Breast epithelium (tissue), 4 donors: ENCODE measurements at regions not wholly inside any gene's neighbourhood (a gene's known extent, or its start where the extent isn't known, plus 50 kb on each side); places are given as distances from the start of the nearest gene placed in this dataset.

Experiments
- DNase-seq, 2 donors: peaks; one replicate each; pipeline ENCODE4 v3.0.0-alpha.2; 2019; ENCODE audit warnings: low spot score in 2 of 2
- H3K27ac ChIP-seq, 2 donors: fragments of 200-600 bp; sonication (generic) in 1 of 2; one replicate each; pipeline ENCODE4 v1.5.1; 2016 to 2019; ENCODE audit warnings: mild to moderate bottlenecking in 1 of 2
- H3K27me3 ChIP-seq, 2 donors: fragments of 200-600 bp; sonication (generic) in 1 of 2; one replicate each; pipeline versions ENCODE4 v1.5.1 to v1.6.0; 2017 to 2019; ENCODE audit warnings: control low read depth in 1 of 2, mild to moderate bottlenecking in 1 of 2
- H3K36me3 ChIP-seq: fragments of 200-600 bp; one replicate; pipeline ENCODE4 v1.5.1; 2019
- H3K4me1 ChIP-seq, 2 donors: fragments of 200-600 bp; sonication (generic); one replicate each; pipeline ENCODE4 v1.5.1; 2016 to 2019; ENCODE audit warnings: control low read depth in 1 of 2
- H3K4me3 ChIP-seq, 3 donors: fragments of 200-600 bp; sonication (generic); 1 replicate in 2 of 3; 2 replicates in 1 of 3; pipeline ENCODE4 v1.5.1; 2016 to 2019; ENCODE audit warnings: mild to moderate bottlenecking in 3 of 3, moderate library complexity in 2 of 3
- H3K9me3 ChIP-seq, 2 donors: fragments of 200-600 bp; sonication (generic) in 1 of 2; one replicate each; pipeline ENCODE4 v1.5.1; 2016 to 2019; ENCODE audit warnings: control low read depth in 1 of 2
- CTCF ChIP-seq, 3 donors: fragments of 450-650 bp; IDR thresholded peaks; one replicate each; pipeline ENCODE4 v1.5.1; 2016 to 2017; ENCODE audit warnings: antibody characterized with exemption in 3 of 3, mild to moderate bottlenecking in 3 of 3, moderate library complexity in 3 of 3
- POLR2A ChIP-seq: fragments of 450-650 bp; IDR thresholded peaks from one replicate; pipeline ENCODE4 v1.6.1; 2016; ENCODE audit warnings: antibody characterized with exemption, mild to moderate bottlenecking, moderate library complexity
- POLR2AphosphoS5 ChIP-seq, 3 donors: sonication (generic); formaldehyde crosslinking; IDR thresholded peaks; one replicate each; pipeline ENCODE4 v1.6.1; 2017; ENCODE audit warnings: antibody characterized with exemption in 3 of 3
- intact Hi-C: fragments of 100-400 bp; cut with DNase I; formaldehyde crosslinking; loops from one replicate; pipeline ENCODE4 v1.15.1; 2023; ENCODE audit warnings: low total_unique reads

GRCh38 chr22:49268924-49269323 lies 558.7 kb downstream of the BRD1 start:
- DNase-seq: no peak
- intact Hi-C loops: no loop called here
- no peak overlapping the region for H3K4me3 ChIP-seq
- H3K4me1 ChIP-seq: no peaks in the 10 kb centered on the region
- no peaks in the 10 kb centered on the region for H3K9me3 ChIP-seq
- no peak overlapping the region for H3K27ac ChIP-seq
- TF ChIP-seq CTCF (IDR thresholded peaks at IDR 0.05) (no peak), POLR2A (no peak), POLR2AphosphoS5 (IDR thresholded peaks at IDR 0.05) (no peak)
- H3K27me3 ChIP-seq: peaks cover 0 to 62% of the 10 kb centered on the region in 2 donors
- H3K36me3 ChIP-seq: no peaks in the 10 kb centered on the region

DNA sequence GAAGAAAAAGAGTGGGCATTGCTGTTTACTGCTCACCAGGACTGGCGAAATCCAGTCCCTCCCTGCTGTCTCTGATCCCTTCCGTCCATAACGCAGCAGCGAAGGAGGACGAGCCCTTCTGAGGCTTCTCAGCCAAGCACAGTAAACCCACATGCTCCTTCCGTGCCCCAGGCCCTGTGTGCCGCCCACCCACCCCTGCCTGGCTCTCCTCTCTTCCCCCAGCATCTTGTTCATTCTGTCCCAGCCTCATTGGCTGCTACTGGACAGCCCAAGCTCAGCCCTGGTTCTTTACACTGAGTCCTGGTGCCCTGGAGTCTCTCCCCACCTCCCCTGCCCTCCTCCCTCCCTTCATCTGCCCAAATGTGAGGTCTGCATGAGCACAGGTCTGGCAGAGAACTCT lies 559.7 kb downstream of the BRD1 start:
- peaks cover 0 to 62% of the 10 kb centered on the region in 2 donors for H3K27me3 ChIP-seq
- intact Hi-C loops: no loop called here

DNA sequence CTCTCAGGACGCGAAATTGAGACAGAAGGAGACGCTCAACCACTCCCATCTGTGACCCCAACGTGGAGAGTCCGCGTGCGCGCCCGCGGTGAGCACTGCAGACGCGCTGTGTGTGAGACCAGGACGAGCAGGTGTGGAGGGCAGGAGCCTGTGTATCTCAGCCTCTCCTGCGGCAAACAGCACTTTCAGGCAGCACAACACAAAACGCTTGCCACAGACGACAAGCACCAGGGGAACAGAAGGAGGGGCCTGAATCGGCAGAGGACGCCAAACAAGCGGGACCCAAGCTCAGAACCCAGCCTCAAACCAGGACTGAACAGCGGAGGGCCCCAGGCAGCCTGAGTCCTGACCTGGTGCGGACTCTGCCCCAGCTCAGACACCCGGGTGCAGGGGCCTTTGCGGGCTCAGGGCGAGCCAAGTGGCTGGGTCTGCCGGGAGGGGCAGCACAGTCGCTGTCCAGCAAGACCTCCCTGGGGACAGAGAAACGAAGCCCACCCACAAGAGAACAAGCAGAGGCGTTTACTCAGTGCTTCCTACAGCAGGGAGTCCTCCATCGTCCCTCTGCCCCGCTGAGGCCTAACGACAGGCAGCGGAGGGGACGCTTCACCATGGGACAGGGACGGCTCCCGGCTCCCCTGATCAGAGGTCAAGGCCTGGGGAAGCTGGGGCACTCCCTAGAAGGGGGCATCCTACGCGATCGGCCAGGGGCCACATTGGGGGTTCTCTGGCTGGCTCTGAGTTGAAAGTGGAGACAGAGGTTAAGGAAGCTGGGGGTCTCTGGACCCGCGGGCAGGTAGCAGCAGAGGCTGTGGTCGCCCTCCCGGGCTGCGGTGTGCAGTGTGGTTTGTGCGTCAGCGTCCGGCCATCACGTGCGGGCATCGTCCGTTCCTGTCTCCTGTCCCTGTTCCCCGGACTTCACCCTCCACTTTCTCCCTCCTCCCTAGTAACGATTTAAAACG lies 560.8 kb downstream of the BRD1 start:
- Histone ChIP-seq H3K27me3 (peaks cover 0 to 57% of the 10 kb centered on the region in 2 donors), H3K36me3 (no peaks in the 10 kb centered on the region), H3K4me1 (no peaks in the 10 kb centered on the region), H3K9me3 (no peaks in the 10 kb centered on the region), H3K27ac (no peak overlapping the region), H3K4me3 (no peak overlapping the region)
- intact Hi-C loops: no loop called here
- TF ChIP-seq POLR2A: no peak
- TF ChIP-seq CTCF (IDR thresholded peaks at IDR 0.05): no peak
- TF ChIP-seq POLR2AphosphoS5 (IDR thresholded peaks at IDR 0.05): no peak
- DNase-seq: no peak

More for the DNA sequence above, 559.7 kb downstream of the BRD1 start:
- TF ChIP-seq POLR2AphosphoS5 (IDR thresholded peaks at IDR 0.05) (no peak), CTCF (IDR thresholded peaks at IDR 0.05) (no peak), POLR2A (no peak)
- Histone ChIP-seq H3K4me1 (no peaks in the 10 kb centered on the region), H3K36me3 (no peaks in the 10 kb centered on the region), H3K9me3 (no peaks in the 10 kb centered on the region), H3K27ac (no peak overlapping the region), H3K4me3 (no peak overlapping the region)
- no peak for DNase-seq

GRCh38 chr22:49264696-49265095 lies 563.0 kb downstream of the BRD1 start:
- Histone ChIP-seq H3K36me3 (no peaks in the 10 kb centered on the region), H3K27ac (no peak overlapping the region), H3K9me3 (no peaks in the 10 kb centered on the region), H3K4me3 (no peak overlapping the region), H3K27me3 (peaks cover 0 to 48% of the 10 kb centered on the region in 2 donors), H3K4me1 (no peaks in the 10 kb centered on the region)
- no peak for TF ChIP-seq CTCF (IDR thresholded peaks at IDR 0.05)
- TF ChIP-seq POLR2A: no peak
- no peak for TF ChIP-seq POLR2AphosphoS5 (IDR thresholded peaks at IDR 0.05)
- DNase-seq: no peak
- intact Hi-C loops: no loop called here

DNA sequence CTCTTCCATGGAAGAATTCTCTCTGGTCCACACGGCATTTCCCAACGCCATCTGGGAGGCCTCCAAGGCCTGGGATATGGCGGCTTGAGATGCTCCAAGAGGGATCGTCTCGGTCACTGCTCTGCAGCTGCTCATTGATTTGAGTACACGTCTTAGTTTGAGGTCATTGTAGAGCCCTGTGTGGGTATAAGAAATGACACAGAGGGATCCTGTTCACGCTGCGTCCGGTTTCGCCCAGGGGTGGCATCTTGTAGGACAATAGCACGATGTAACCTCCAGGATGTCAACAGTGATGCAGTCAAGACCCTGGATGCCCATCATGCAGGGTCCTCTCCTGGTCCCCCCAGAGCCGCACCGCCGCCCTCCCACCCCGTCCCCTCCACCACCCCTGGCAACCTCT lies 564.6 kb downstream of the BRD1 start:
- intact Hi-C loops: no loop called here
- no peaks in the 10 kb centered on the region for H3K36me3 ChIP-seq
- no peak overlapping the region for H3K27ac ChIP-seq
- TF ChIP-seq CTCF (IDR thresholded peaks at IDR 0.05): no peak
- no peak for TF ChIP-seq POLR2AphosphoS5 (IDR thresholded peaks at IDR 0.05)
- TF ChIP-seq POLR2A: no peak
- peaks cover 0 to 34% of the 10 kb centered on the region in 2 donors for H3K27me3 ChIP-seq
- no peaks in the 10 kb centered on the region for H3K9me3 ChIP-seq
- DNase-seq: peak in 1 of 2 donors; percentile 25
- no peak overlapping the region for H3K4me3 ChIP-seq
- no peaks in the 10 kb centered on the region for H3K4me1 ChIP-seq
